HG03280 (cell line): ENCODE measurements at regions not wholly inside any gene's neighbourhood (a gene's known extent, or its start where the extent isn't known, plus 50 kb on each side); places are given as distances from the start of the nearest gene placed in this dataset.

Source experiments
- ATAC-seq: cut with Tn5 transposase; IDR thresholded peaks from one replicate; pipeline ENCODE4 v1.9.1; 2021; ENCODE audit warnings: mild to moderate bottlenecking, moderate library complexity; ENCODE audit not compliant: unreplicated experiment

DNA sequence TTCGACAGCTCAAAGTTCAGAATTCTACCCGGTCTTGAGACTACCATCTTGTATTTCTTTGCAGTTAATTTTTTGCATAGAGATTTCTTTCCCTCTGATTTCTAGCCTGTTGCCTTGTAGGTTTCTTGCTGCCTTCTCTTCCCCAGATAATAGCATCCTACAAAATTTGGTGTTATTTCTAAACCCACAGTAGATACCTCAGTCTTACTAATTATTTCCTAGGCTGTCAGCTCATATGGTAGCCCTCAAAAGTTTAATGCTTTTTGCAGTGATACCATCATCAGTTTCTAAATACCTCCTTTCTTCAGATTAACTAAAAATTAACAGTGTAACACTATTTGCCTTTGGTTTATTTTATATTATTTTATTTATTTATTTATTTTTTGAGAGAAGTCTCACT is 61.9 kb upstream of the TMPO start:
- no peak for ATAC-seq

DNA sequence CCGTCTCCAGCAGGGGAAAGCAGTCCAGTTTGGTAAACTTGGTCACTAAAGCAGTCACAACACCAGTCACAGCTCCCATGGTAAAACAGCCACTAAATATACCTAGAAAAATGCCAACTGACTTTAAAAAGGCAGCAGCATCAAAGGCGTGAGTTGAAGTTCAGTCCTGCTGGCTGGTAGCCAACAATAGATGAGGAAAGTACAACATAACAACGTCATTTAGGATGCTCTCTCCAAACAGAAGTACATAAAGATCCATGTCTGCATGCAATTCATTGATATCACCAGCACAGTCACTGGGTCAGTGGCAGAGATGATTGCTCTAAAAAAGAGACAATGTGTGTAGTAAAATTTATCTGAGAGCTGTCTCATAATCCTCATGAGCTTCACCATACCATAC is 59.3 kb upstream of the TMPO start:
- ATAC-seq = no peak

GRCh38 chr12:98456576-98457573 is 58.5 kb upstream of the TMPO start:
- no peak for ATAC-seq

DNA sequence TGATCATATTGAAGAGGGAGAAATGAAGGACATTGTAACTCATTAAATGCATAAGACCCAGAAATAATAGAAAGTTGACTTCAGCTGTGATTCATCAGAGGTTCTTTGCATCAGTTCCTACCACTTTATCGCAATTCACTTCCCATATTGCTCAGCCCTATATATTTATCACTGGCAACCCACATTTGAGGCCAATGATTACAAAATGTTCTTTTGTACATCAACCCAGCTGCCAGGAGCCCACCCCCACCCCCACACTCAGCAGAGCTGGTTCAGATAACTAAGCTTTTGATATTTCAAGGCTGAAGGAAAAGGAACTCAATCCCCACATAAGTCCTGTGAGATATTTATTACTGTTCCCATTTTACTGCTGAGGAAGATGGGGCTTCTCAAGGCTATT is 51.2 kb upstream of the TMPO start:
- no peak for ATAC-seq

DNA sequence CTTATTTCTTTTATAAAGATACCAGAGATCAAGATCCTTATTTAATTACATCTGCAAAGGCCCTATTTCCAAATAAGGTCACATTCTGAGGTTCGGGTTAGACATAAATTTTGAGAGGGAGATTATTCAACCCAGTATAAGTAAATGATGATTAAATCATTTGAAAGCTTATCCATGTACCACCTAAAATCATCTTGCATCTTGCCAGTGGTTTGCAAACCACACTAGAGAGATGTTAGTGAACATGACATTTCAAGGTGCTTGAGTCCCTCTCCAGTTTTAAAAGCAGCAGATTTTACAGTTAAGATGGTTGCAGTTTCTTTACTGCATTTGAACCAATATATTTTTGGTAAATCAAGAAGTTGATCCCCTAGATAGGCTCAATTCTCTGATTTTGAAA is 49.9 kb upstream of the TMPO start:
- no peak for ATAC-seq
